ENCODE measurements at regions not wholly inside any gene's neighbourhood (a gene's known extent, or its start where the extent isn't known, plus 50 kb on each side); places are given as distances from the start of the nearest gene placed in this dataset.

DNA sequence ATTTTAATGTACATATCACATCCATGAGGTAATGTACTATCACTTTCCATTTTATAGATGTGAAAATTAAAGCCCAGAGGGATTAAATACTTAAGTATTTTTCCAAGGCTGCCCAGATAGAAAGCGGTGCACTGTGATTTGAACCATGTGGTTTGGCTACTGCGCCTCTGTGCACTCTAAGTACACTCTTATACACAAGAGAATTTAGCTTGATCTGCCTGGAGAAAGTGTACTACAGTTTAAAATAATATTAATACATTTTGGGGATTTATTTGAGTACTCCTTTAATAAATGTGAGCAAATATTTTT lies 360.4 kb upstream of the ACTBL2 start:
- no peaks in the 10 kb centered on the region for H3K9me3 ChIP-seq
- H3K27ac ChIP-seq (ENCODE audit: low read length): no peak overlapping the region
- no peak overlapping the region for H3K4me3 ChIP-seq (ENCODE audit: control insufficient read depth in 1 of 2, extremely low read depth in 1 of 2, low read length in 1 of 2)
- no peak for DNase-seq
- H3K27ac Mint-ChIP-seq: no peak overlapping the region
- no peaks in the 10 kb centered on the region for H3K4me1 ChIP-seq (ENCODE audit: control insufficient read depth in 1 of 2, extremely low read depth in 1 of 2, insufficient read depth in 2 of 2, low read length in 2 of 2)
- ChIA-PET POLR2A (no interaction called here), CTCF (no interaction called here)
- no peaks in the 10 kb centered on the region for H3K36me3 ChIP-seq (ENCODE audit: control insufficient read depth in 2 of 2, extremely low read depth in 1 of 2, insufficient read depth in 1 of 2, low read length in 1 of 2)
- H3K4me3 Mint-ChIP-seq: no peak overlapping the region
- H3K9me3 Mint-ChIP-seq: no peaks in the 10 kb centered on the region
- H3K36me3 Mint-ChIP-seq: no peaks in the 10 kb centered on the region
- no peak for ATAC-seq (replicated peaks in 1 of 4)
- peaks cover 6 to 14% of the 10 kb centered on the region in 2 donors for H3K27me3 Mint-ChIP-seq
- H3K4me1 Mint-ChIP-seq: no peaks in the 10 kb centered on the region
- WGBS (ENCODE audit: insufficient coverage): no CpG with 5 or more reads among the region's 2 CpGs
- no peaks in the 10 kb centered on the region for H3K27me3 ChIP-seq (replicated peaks in 1 of 2; ENCODE audit: control insufficient read depth in 2 of 2, extremely low read depth in 1 of 2, insufficient read depth in 2 of 2, low read length in 1 of 2)

DNA sequence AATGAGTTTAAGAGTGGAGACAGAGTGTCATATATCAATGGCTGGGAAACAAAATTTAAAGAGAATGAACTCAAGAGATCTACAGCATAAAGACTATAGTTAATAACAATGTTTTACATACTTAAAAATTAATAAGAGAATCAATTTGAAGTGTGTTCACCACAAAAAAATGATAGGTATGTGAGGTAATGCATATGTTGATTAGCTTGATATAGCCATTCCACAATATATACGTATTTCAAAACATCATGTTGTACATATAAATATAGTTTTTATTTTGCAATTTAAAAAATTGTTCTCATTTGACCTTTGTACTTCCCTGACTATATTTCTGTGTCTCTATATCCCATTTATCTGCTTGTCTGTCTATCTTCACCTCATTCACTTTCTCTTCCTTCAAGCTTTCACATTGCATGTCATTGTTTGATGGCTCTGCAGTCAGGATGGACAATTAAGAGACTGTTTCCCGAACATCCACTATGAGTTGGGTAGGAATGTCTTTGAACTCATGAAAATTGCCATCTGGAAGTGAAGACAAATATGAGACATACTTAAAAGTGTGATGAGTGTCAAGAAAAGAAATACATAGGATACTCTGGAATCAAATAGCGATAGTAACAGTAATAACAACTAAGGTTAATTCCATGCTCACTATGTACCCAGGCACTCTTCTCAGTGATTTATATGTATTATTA lies 359.9 kb upstream of the ACTBL2 start:
- no peak for ATAC-seq (replicated peaks in 1 of 4)
- Mint-ChIP-seq H3K9me3 (no peaks in the 10 kb centered on the region), H3K36me3 (no peaks in the 10 kb centered on the region), H3K27ac (no peak overlapping the region), H3K4me1 (no peaks in the 10 kb centered on the region), H3K27me3 (peaks cover 6 to 14% of the 10 kb centered on the region in 2 donors), H3K4me3 (no peak overlapping the region)
- no peaks in the 10 kb centered on the region for H3K9me3 ChIP-seq
- CTCF ChIA-PET: no interaction called here
- no peak overlapping the region for H3K4me3 ChIP-seq (ENCODE audit: control insufficient read depth in 1 of 2, extremely low read depth in 1 of 2, low read length in 1 of 2)
- H3K36me3 ChIP-seq (ENCODE audit: control insufficient read depth in 2 of 2, extremely low read depth in 1 of 2, insufficient read depth in 1 of 2, low read length in 1 of 2): no peaks in the 10 kb centered on the region
- no peak overlapping the region for H3K27ac ChIP-seq (ENCODE audit: low read length)
- WGBS (ENCODE audit: insufficient coverage): no CpG with 5 or more reads among the region's 3 CpGs
- H3K27me3 ChIP-seq (replicated peaks in 1 of 2; ENCODE audit: control insufficient read depth in 2 of 2, extremely low read depth in 1 of 2, insufficient read depth in 2 of 2, low read length in 1 of 2): no peaks in the 10 kb centered on the region
- no peak for DNase-seq
- H3K4me1 ChIP-seq (ENCODE audit: control insufficient read depth in 1 of 2, extremely low read depth in 1 of 2, insufficient read depth in 2 of 2, low read length in 2 of 2): no peaks in the 10 kb centered on the region
- POLR2A ChIA-PET: no interaction called here

DNA sequence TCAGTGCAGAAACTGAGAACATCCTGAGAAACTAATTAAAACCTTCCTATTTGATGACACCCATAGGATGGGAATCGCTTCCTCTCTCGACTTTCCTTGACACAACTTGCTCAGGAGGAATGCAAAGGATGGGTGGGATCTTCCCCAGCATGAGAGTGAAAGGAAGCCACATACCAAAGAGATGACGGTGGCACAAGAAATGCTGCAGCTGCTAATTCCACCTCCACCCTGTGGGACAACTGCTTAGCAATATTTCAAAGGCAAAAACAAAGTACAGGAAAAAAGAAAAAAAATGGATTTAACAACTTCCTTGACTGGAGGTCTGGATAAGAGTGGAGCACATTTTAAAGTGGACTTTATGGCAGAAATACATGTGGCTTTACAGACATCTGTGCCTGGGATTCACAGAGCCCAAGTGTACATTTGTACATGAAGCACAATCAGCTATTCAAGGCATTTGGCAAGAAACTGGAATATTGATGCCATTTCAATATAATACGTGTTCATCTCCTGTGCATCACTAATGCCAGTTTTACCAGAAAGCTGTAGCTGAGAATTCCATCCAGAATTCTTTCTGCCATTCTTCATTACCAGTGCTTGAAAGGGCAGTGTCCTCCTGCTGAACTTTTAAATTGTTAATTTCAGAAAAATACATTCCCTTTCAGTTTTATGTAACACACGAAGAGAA lies 359.2 kb upstream of the ACTBL2 start:
- ATAC-seq (replicated peaks in 1 of 4): no peak
- no peaks in the 10 kb centered on the region for H3K9me3 Mint-ChIP-seq
- CTCF ChIA-PET: no interaction called here

DNA sequence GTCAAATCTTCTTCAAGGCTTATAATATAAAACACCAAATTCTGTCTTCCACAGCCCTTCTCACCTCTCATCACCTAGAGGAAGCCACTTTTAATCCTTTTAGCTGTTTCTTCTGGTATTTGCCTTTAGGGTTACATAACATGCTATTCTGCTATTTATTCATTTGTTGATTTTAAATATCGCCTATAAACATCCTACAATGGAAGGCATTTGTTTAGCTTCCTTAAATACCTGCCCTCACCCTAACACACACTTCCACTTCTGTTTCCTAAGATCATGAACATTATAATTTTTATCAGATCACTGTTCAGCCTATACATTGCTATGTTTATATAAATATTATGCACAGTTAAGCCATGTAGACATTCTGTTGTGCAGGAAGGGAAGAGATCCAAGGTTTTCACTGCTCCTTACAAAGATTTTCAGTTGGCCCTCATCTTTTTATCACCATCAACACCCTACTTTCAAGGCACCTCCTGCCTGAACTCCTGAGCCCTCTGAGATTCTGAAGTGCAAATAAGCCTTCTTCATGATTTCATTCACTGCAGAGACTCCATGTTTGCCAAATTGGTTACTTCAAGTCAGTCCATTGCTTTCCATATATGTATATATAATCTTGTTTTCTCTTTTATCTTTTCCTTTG lies 356.9 kb upstream of the ACTBL2 start:
- H3K4me1 ChIP-seq (ENCODE audit: control insufficient read depth in 1 of 2, extremely low read depth in 1 of 2, insufficient read depth in 2 of 2, low read length in 2 of 2): no peaks in the 10 kb centered on the region
- no peak overlapping the region for H3K4me3 ChIP-seq (ENCODE audit: control insufficient read depth in 1 of 2, extremely low read depth in 1 of 2, low read length in 1 of 2)
- H3K27me3 ChIP-seq (replicated peaks in 1 of 2; ENCODE audit: control insufficient read depth in 2 of 2, extremely low read depth in 1 of 2, insufficient read depth in 2 of 2, low read length in 1 of 2): no peaks in the 10 kb centered on the region
- no peak overlapping the region for H3K27ac Mint-ChIP-seq
- ATAC-seq (replicated peaks in 1 of 4): no peak
- CTCF ChIA-PET: no interaction called here
- no peaks in the 10 kb centered on the region for H3K36me3 Mint-ChIP-seq
- H3K27me3 Mint-ChIP-seq: peaks cover 4 to 14% of the 10 kb centered on the region in 2 donors
- no peaks in the 10 kb centered on the region for H3K9me3 Mint-ChIP-seq
- H3K36me3 ChIP-seq (ENCODE audit: control insufficient read depth in 2 of 2, extremely low read depth in 1 of 2, insufficient read depth in 1 of 2, low read length in 1 of 2): no peaks in the 10 kb centered on the region
- no peak for DNase-seq
- no peak overlapping the region for H3K4me3 Mint-ChIP-seq
- WGBS (ENCODE audit: insufficient coverage): no CpG with 5 or more reads among the region's 1 CpG
- no peaks in the 10 kb centered on the region for H3K9me3 ChIP-seq
- H3K4me1 Mint-ChIP-seq: no peaks in the 10 kb centered on the region
- POLR2A ChIA-PET: no interaction called here
- H3K27ac ChIP-seq (ENCODE audit: low read length): no peak overlapping the region

More for the DNA sequence above, 359.2 kb upstream of the ACTBL2 start:
- Histone ChIP-seq H3K4me3 (ENCODE audit: control insufficient read depth in 1 of 2, extremely low read depth in 1 of 2, low read length in 1 of 2) (no peak overlapping the region), H3K9me3 (no peaks in the 10 kb centered on the region), H3K36me3 (ENCODE audit: control insufficient read depth in 2 of 2, extremely low read depth in 1 of 2, insufficient read depth in 1 of 2, low read length in 1 of 2) (no peaks in the 10 kb centered on the region), H3K27me3 (replicated peaks in 1 of 2; ENCODE audit: control insufficient read depth in 2 of 2, extremely low read depth in 1 of 2, insufficient read depth in 2 of 2, low read length in 1 of 2) (no peaks in the 10 kb centered on the region), H3K27ac (ENCODE audit: low read length) (no peak overlapping the region), H3K4me1 (ENCODE audit: control insufficient read depth in 1 of 2, extremely low read depth in 1 of 2, insufficient read depth in 2 of 2, low read length in 2 of 2) (no peaks in the 10 kb centered on the region)
- H3K4me3 Mint-ChIP-seq: no peak overlapping the region
- H3K4me1 Mint-ChIP-seq: no peaks in the 10 kb centered on the region
- no peak overlapping the region for H3K27ac Mint-ChIP-seq
- no peaks in the 10 kb centered on the region for H3K36me3 Mint-ChIP-seq
- H3K27me3 Mint-ChIP-seq: peaks cover 6 to 14% of the 10 kb centered on the region in 2 donors
- 100% methylated on average over 1 of the region's 5 CpGs for WGBS (ENCODE audit: insufficient coverage)
- POLR2A ChIA-PET: no interaction called here
- no peak for DNase-seq

DNA sequence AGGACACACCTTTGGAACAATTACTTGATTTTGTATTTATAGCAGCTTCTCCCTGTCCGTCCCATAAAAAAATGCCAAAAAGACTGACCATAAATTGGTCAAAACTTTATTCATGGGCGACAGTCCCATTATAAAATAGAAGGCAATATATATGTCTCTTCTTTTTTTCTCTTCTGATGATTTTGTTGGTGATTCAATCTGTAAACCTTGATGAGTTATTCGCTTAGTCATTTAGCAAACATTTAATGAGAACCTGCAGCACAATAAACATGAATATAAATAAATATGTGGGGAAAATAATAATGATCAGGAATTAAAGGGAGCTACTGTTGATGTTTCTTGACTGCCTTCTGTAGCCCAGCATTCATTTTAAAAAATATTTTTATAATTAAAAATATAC lies 356.4 kb upstream of the ACTBL2 start:
- no peak overlapping the region for H3K27ac Mint-ChIP-seq
- no peaks in the 10 kb centered on the region for H3K36me3 ChIP-seq (ENCODE audit: control insufficient read depth in 2 of 2, extremely low read depth in 1 of 2, insufficient read depth in 1 of 2, low read length in 1 of 2)
- H3K27me3 ChIP-seq (replicated peaks in 1 of 2; ENCODE audit: control insufficient read depth in 2 of 2, extremely low read depth in 1 of 2, insufficient read depth in 2 of 2, low read length in 1 of 2): no peaks in the 10 kb centered on the region
- H3K27me3 Mint-ChIP-seq: peaks cover 4 to 14% of the 10 kb centered on the region in 2 donors
- ChIA-PET POLR2A (no interaction called here), CTCF (no interaction called here)
- no peak overlapping the region for H3K27ac ChIP-seq (ENCODE audit: low read length)
- no peak for ATAC-seq (replicated peaks in 1 of 4)
- no peaks in the 10 kb centered on the region for H3K9me3 Mint-ChIP-seq
- H3K4me1 Mint-ChIP-seq: no peaks in the 10 kb centered on the region
- no peak for DNase-seq
- no peaks in the 10 kb centered on the region for H3K36me3 Mint-ChIP-seq
- WGBS (ENCODE audit: insufficient coverage): no CpG with 5 or more reads among the region's 3 CpGs
- H3K4me3 ChIP-seq (ENCODE audit: control insufficient read depth in 1 of 2, extremely low read depth in 1 of 2, low read length in 1 of 2): no peak overlapping the region
- no peaks in the 10 kb centered on the region for H3K4me1 ChIP-seq (ENCODE audit: control insufficient read depth in 1 of 2, extremely low read depth in 1 of 2, insufficient read depth in 2 of 2, low read length in 2 of 2)
- no peaks in the 10 kb centered on the region for H3K9me3 ChIP-seq
- no peak overlapping the region for H3K4me3 Mint-ChIP-seq

DNA sequence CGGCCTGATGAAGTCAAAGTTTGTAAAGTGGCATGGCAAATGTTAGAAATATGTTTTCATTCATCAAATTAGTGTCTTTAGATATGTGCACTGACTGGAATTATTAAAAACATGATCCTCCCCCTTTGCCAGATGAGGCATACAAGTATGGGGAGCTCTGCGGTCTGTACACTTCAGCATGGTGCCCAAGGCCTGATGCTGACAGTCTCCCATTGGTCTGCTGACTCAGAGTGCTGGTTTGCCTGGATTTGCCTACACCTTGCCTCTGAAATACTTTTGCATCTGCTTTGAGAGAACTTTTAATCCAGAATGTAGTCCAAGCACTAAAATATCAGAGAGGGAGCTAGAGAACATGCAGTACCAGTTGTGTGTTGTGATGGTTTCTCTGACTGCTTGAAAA lies 354.3 kb upstream of the ACTBL2 start:
- DNase-seq (no peak), ATAC-seq (replicated peaks in 1 of 4) (no peak)
- Mint-ChIP-seq H3K27ac (no peak overlapping the region), H3K4me1 (no peaks in the 10 kb centered on the region), H3K4me3 (no peak overlapping the region), H3K36me3 (no peaks in the 10 kb centered on the region), H3K27me3 (peaks cover 4 to 14% of the 10 kb centered on the region in 2 donors), H3K9me3 (no peaks in the 10 kb centered on the region)
- no peaks in the 10 kb centered on the region for H3K4me1 ChIP-seq (ENCODE audit: control insufficient read depth in 1 of 2, extremely low read depth in 1 of 2, insufficient read depth in 2 of 2, low read length in 2 of 2)
- no peaks in the 10 kb centered on the region for H3K27me3 ChIP-seq (replicated peaks in 1 of 2; ENCODE audit: control insufficient read depth in 2 of 2, extremely low read depth in 1 of 2, insufficient read depth in 2 of 2, low read length in 1 of 2)
- H3K4me3 ChIP-seq (ENCODE audit: control insufficient read depth in 1 of 2, extremely low read depth in 1 of 2, low read length in 1 of 2): no peak overlapping the region
- no peaks in the 10 kb centered on the region for H3K9me3 ChIP-seq
- CTCF ChIA-PET: no interaction called here
- no peaks in the 10 kb centered on the region for H3K36me3 ChIP-seq (ENCODE audit: control insufficient read depth in 2 of 2, extremely low read depth in 1 of 2, insufficient read depth in 1 of 2, low read length in 1 of 2)
- H3K27ac ChIP-seq (ENCODE audit: low read length): no peak overlapping the region
- POLR2A ChIA-PET: no interaction called here
- WGBS (ENCODE audit: insufficient coverage): 88% methylated on average over 1 of the region's 2 CpGs
